Neural progenitor cell (in vitro differentiated cells): ENCODE measurements at regions not wholly inside any gene's neighbourhood (a gene's known extent, or its start where the extent isn't known, plus 50 kb on each side); places are given as distances from the start of the nearest gene placed in this dataset.

Experiments
- DNase-seq: peaks from one replicate; pipeline ENCODE4 v3.0.0-alpha.2; 2016; ENCODE audit warnings: low spot score
- H2AFZ ChIP-seq: fragments of 200-600 bp; sonication (generic); replicated peaks from 2 replicates; pipeline ENCODE4 v1.6.1; 2016; ENCODE audit warnings: antibody characterized with exemption
- H3F3A ChIP-seq: fragments of 200-600 bp; sonication (generic); 2 replicates; pipeline ENCODE4 v1.6.1; 2016; ENCODE audit warnings: antibody characterized with exemption, low read depth
- H3K27ac ChIP-seq: fragments of 200-600 bp; sonication (generic); 2 replicates; pipeline ENCODE4 v1.5.1; 2016; ENCODE audit warnings: mild to moderate bottlenecking
- H3K27me3 ChIP-seq: fragments of 200-600 bp; sonication (generic); 2 replicates; pipeline ENCODE4 v1.6.1; 2016; ENCODE audit warnings: mild to moderate bottlenecking, moderate library complexity
- H3K36me3 ChIP-seq: fragments of 200-600 bp; sonication (generic); 2 replicates; pipeline ENCODE4 v1.5.1; 2016
- H3K4me1 ChIP-seq: fragments of 200-600 bp; sonication (generic); 2 replicates; pipeline ENCODE4 v1.6.1; 2016; ENCODE audit warnings: mixed run types
- H3K4me2 ChIP-seq: fragments of 200-600 bp; sonication (generic); 2 replicates; pipeline ENCODE4 v1.6.1; 2016
- H3K4me3 ChIP-seq: fragments of 200-600 bp; sonication (generic); 2 replicates; pipeline ENCODE4 v1.5.1; 2016
- H3K79me2 ChIP-seq: fragments of 200-600 bp; sonication (generic); 2 replicates; pipeline ENCODE4 v1.6.1; 2016; ENCODE audit warnings: low read depth
- H3K9ac ChIP-seq: fragments of 200-600 bp; sonication (generic); 2 replicates; pipeline ENCODE4 v1.6.1; 2016
- H3K9me3 ChIP-seq: fragments of 200-600 bp; sonication (generic); 2 replicates; pipeline ENCODE4 v1.5.1; 2016; ENCODE audit warnings: low read depth
- H4K20me1 ChIP-seq: fragments of 200-600 bp; sonication (generic); 2 replicates; pipeline ENCODE4 v1.6.1; 2016; ENCODE audit warnings: low read depth
- H3K27ac Mint-ChIP-seq: 3 replicates; pipeline ENCODE4 v1.8.0; 2021; ENCODE audit warnings: mixed read lengths
- H3K27me3 Mint-ChIP-seq: 2 replicates; pipeline ENCODE4 v1.8.0; 2022; ENCODE audit warnings: low read depth, mild to moderate bottlenecking, inconsistent platforms, moderate library complexity, mixed read lengths; ENCODE audit not compliant: insufficient read depth
- H3K36me3 Mint-ChIP-seq: 3 replicates; pipeline ENCODE4 v1.8.0; 2021; ENCODE audit warnings: mixed read lengths
- H3K4me1 Mint-ChIP-seq: 3 replicates; pipeline ENCODE4 v1.8.0; 2021; ENCODE audit warnings: mixed read lengths
- H3K4me3 Mint-ChIP-seq: 3 replicates; pipeline ENCODE4 v1.8.0; 2021; ENCODE audit warnings: mild to moderate bottlenecking, moderate library complexity, mixed read lengths
- H3K9me3 Mint-ChIP-seq: 3 replicates; pipeline ENCODE4 v1.8.0; 2020; ENCODE audit warnings: mixed read lengths
- EZH2 ChIP-seq: fragments of 200-600 bp; sonication (generic); IDR thresholded peaks from 2 replicates; pipeline ENCODE4 v1.6.1; 2017; ENCODE audit warnings: antibody characterized with exemption, mild to moderate bottlenecking, moderate library complexity
- EZH2phosphoT487 ChIP-seq: fragments of 200-600 bp; sonication (generic); IDR thresholded peaks from 2 replicates; pipeline ENCODE4 v1.6.1; 2017; ENCODE audit warnings: antibody characterized with exemption
- TF ChIP-seq, protein P1 (sequence below): fragments of 200-600 bp; sonication (generic); IDR thresholded peaks from 2 replicates; pipeline ENCODE4 v1.5.1; 2017; ENCODE audit warnings: antibody characterized with exemption, mild to moderate bottlenecking

DNA sequence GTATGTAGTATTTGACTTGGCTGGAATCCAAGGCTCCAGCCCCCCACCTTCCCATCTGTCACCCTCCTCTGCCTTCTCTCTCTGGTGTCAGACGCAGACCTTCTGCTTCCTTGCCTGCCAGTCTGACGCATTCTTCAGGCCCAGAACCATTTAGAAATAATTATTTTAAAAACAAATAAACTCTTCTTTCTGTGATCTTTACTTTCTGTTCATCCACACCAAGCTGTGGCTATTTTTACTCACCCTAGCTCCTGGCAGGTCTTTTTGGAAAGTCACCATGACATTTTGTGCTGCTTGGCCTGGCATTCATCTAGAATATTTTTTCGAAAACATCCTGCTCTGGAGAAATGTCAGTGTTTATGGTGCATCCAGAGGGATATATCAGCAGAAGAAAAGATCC lies 330.7 kb upstream of the ASIC2 start:
- H3K4me3 Mint-ChIP-seq, result no peak overlapping the region
- no peaks in the 10 kb centered on the region for H3K36me3 Mint-ChIP-seq
- Histone ChIP-seq H3K36me3 (no peaks in the 10 kb centered on the region), H3K9ac (no peak overlapping the region), H3K4me2 (no peak overlapping the region), H3F3A (no peaks in the 10 kb centered on the region), H3K27ac (no peak overlapping the region), H3K4me1 (peaks cover 11% of the 10 kb centered on the region), H3K79me2 (no peaks in the 10 kb centered on the region), H3K4me3 (no peak overlapping the region), H3K9me3 (no peaks in the 10 kb centered on the region), H2AFZ (no peak overlapping the region), H4K20me1 (no peaks in the 10 kb centered on the region), H3K27me3 (no peaks in the 10 kb centered on the region)
- no peaks in the 10 kb centered on the region for H3K9me3 Mint-ChIP-seq
- H3K27me3 Mint-ChIP-seq, result no peaks in the 10 kb centered on the region
- TF ChIP-seq, protein P1, sequence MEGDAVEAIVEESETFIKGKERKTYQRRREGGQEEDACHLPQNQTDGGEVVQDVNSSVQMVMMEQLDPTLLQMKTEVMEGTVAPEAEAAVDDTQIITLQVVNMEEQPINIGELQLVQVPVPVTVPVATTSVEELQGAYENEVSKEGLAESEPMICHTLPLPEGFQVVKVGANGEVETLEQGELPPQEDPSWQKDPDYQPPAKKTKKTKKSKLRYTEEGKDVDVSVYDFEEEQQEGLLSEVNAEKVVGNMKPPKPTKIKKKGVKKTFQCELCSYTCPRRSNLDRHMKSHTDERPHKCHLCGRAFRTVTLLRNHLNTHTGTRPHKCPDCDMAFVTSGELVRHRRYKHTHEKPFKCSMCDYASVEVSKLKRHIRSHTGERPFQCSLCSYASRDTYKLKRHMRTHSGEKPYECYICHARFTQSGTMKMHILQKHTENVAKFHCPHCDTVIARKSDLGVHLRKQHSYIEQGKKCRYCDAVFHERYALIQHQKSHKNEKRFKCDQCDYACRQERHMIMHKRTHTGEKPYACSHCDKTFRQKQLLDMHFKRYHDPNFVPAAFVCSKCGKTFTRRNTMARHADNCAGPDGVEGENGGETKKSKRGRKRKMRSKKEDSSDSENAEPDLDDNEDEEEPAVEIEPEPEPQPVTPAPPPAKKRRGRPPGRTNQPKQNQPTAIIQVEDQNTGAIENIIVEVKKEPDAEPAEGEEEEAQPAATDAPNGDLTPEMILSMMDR, result no peak
- TF ChIP-seq EZH2phosphoT487 (no peak), EZH2 (no peak)
- peaks cover 7% of the 10 kb centered on the region for H3K4me1 Mint-ChIP-seq
- H3K27ac Mint-ChIP-seq, result no peak overlapping the region
- no peak for DNase-seq

- H3K27ac ChIP-seq, result no peak overlapping the region
- no peaks in the 10 kb centered on the region for H3K27me3 Mint-ChIP-seq
- H3K9me3 ChIP-seq, result no peaks in the 10 kb centered on the region
- H3K9ac ChIP-seq, result no peak overlapping the region
- H3K27ac Mint-ChIP-seq, result no peak overlapping the region
- no peak for DNase-seq
- no peak overlapping the region for H3K4me2 ChIP-seq
- no peaks in the 10 kb centered on the region for H3F3A ChIP-seq
- no peaks in the 10 kb centered on the region for H3K36me3 Mint-ChIP-seq
- H3K36me3 ChIP-seq, result no peaks in the 10 kb centered on the region
- H3K4me1 Mint-ChIP-seq, result peaks cover 7% of the 10 kb centered on the region
- H3K79me2 ChIP-seq, result no peaks in the 10 kb centered on the region
- no peak for TF ChIP-seq EZH2
- TF ChIP-seq, protein P1, result no peak
- no peak for TF ChIP-seq EZH2phosphoT487
- no peaks in the 10 kb centered on the region for H3K27me3 ChIP-seq
- no peaks in the 10 kb centered on the region for H3K9me3 Mint-ChIP-seq
- H3K4me3 Mint-ChIP-seq, result no peak overlapping the region
- no peaks in the 10 kb centered on the region for H4K20me1 ChIP-seq
- no peak overlapping the region for H2AFZ ChIP-seq
- H3K4me1 ChIP-seq, result peaks cover 11% of the 10 kb centered on the region
- H3K4me3 ChIP-seq, result no peak overlapping the region
These were observed 335.6 kb upstream of the ASIC2 start for GRCh38 chr17:33628500-33629346.

GRCh38 chr17:33633446-33633845 lies 340.4 kb upstream of the ASIC2 start:
- H3K9ac ChIP-seq, result no peak overlapping the region
- no peak overlapping the region for H3K4me2 ChIP-seq
- H3K36me3 ChIP-seq, result no peaks in the 10 kb centered on the region
- no peak overlapping the region for H3K27ac Mint-ChIP-seq
- DNase-seq, result no peak
- TF ChIP-seq EZH2phosphoT487, result no peak
- TF ChIP-seq EZH2, result no peak
- TF ChIP-seq, protein P1, result no peak
- no peaks in the 10 kb centered on the region for H3F3A ChIP-seq
- H3K27ac ChIP-seq, result no peak overlapping the region
- no peaks in the 10 kb centered on the region for H3K4me1 ChIP-seq
- H3K27me3 Mint-ChIP-seq, result peaks cover 4% of the 10 kb centered on the region
- H2AFZ ChIP-seq, result no peak overlapping the region
- H3K27me3 ChIP-seq, result no peaks in the 10 kb centered on the region
- H3K36me3 Mint-ChIP-seq, result no peaks in the 10 kb centered on the region
- no peaks in the 10 kb centered on the region for H3K79me2 ChIP-seq
- no peak overlapping the region for H3K4me3 ChIP-seq
- H3K9me3 Mint-ChIP-seq, result peaks cover 5% of the 10 kb centered on the region
- H3K9me3 ChIP-seq, result no peaks in the 10 kb centered on the region
- no peaks in the 10 kb centered on the region for H4K20me1 ChIP-seq
- H3K4me3 Mint-ChIP-seq, result no peak overlapping the region
- H3K4me1 Mint-ChIP-seq, result no peaks in the 10 kb centered on the region
